IMR-90 (cell line): ENCODE measurements at regions not wholly inside any gene's neighbourhood (a gene's known extent, or its start where the extent isn't known, plus 50 kb on each side); places are given as distances from the start of the nearest gene placed in this dataset.

Experiments
- BHLHE40 ChIP-seq: fragments of 150-350 bp; IDR thresholded peaks from 2 replicates; pipeline ENCODE4 v1.6.1; 2016; ENCODE audit warnings: mild to moderate bottlenecking, low read depth, low read length
- CEBPB ChIP-seq: IDR thresholded peaks from 2 replicates; pipeline ENCODE4 v1.6.1; 2012; ENCODE audit warnings: low read depth, low read length, improper control_type of control experiment
- CTCF ChIP-seq: conservative IDR thresholded peaks from 2 replicates; pipeline ENCODE4 v1.5.1; 2012; ENCODE audit warnings: mild to moderate bottlenecking, low read depth, low read length, improper control_type of control experiment
- FOS ChIP-seq: fragments of 150-350 bp; IDR thresholded peaks from 2 replicates; pipeline ENCODE4 v1.6.1; 2016; ENCODE audit warnings: low read depth, low read length
- MAFK ChIP-seq: IDR thresholded peaks from 2 replicates; pipeline ENCODE4 v1.6.1; 2012; ENCODE audit warnings: low read depth, low read length, improper control_type of control experiment
- MXI1 ChIP-seq: IDR thresholded peaks from 2 replicates; pipeline ENCODE4 v1.6.1; 2012; ENCODE audit warnings: low read depth, mild to moderate bottlenecking, low read length, moderate library complexity, borderline replicate concordance
- POLR2A ChIP-seq: IDR thresholded peaks from 2 replicates; pipeline ENCODE4 v1.6.1; 2012; ENCODE audit warnings: mild to moderate bottlenecking, low read depth, low read length
- RAD21 ChIP-seq: IDR thresholded peaks from 2 replicates; pipeline ENCODE4 v1.6.1; 2012; ENCODE audit warnings: low read length, improper control_type of control experiment
- RFX5 ChIP-seq: IDR thresholded peaks from 2 replicates; pipeline ENCODE4 v1.8.0; 2012; ENCODE audit warnings: low read depth, mild to moderate bottlenecking, low read length, moderate library complexity
- SMC3 ChIP-seq: fragments of 150-350 bp; IDR thresholded peaks from 2 replicates; pipeline ENCODE4 v1.6.1; 2016; ENCODE audit warnings: low read depth, mild to moderate bottlenecking, antibody characterized with exemption, low read length, moderate library complexity
- USF2 ChIP-seq: fragments of 150-350 bp; IDR thresholded peaks from 2 replicates; pipeline ENCODE4 v1.6.1; 2017; ENCODE audit warnings: mild to moderate bottlenecking, antibody characterized with exemption, low read length, low read depth
- TF ChIP-seq, protein P1 (sequence below): fragments of 150-350 bp; IDR thresholded peaks from 2 replicates; pipeline ENCODE4 v1.6.1; 2016; ENCODE audit warnings: low read depth, mild to moderate bottlenecking, low read length, moderate library complexity, borderline replicate concordance

- TF ChIP-seq POLR2A (no peak), BHLHE40 (no peak), CTCF (no peak), CEBPB (no peak), RAD21 (no peak), USF2 (no peak), FOS (no peak), RFX5 (no peak), MXI1 (no peak), SMC3 (no peak), MAFK (no peak)
- TF ChIP-seq, protein P1, sequence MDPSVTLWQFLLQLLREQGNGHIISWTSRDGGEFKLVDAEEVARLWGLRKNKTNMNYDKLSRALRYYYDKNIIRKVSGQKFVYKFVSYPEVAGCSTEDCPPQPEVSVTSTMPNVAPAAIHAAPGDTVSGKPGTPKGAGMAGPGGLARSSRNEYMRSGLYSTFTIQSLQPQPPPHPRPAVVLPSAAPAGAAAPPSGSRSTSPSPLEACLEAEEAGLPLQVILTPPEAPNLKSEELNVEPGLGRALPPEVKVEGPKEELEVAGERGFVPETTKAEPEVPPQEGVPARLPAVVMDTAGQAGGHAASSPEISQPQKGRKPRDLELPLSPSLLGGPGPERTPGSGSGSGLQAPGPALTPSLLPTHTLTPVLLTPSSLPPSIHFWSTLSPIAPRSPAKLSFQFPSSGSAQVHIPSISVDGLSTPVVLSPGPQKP, result no peak
These were observed 542.7 kb upstream of the SLITRK5 start for GRCh38 chr13:87128491-87128890.
